K562 (cell line): ENCODE measurements at regions not wholly inside any gene's neighbourhood (a gene's known extent, or its start where the extent isn't known, plus 50 kb on each side); places are given as distances from the start of the nearest gene placed in this dataset.

ENCODE experiments used
- ATAC-seq: fragments of 200-7000 bp; cut with Tn5 transposase; 3 replicates; pipeline ENCODE4 v1.9.1; 2020; ENCODE audit warnings: moderate library complexity
- BruUV-seq: library from RNA; stranded (reverse); fragments of 400-500 nt; replicated peaks from 2 replicates; lab custom pipeline; 2021; lab: Mats Ljungman, UMichigan
- CTCF ChIA-PET: fragments of 300-600 bp; formaldehyde crosslinking; extraction: SDS; loops from one replicate; lab custom pipeline; 2021; ENCODE audit warnings: low intra/inter-chr PET ratio; lab: Yijun Ruan, JAX
- POLR2A ChIA-PET: fragments of 300-600, 350-650 bp; sonication (Branson Sonifier 250); formaldehyde crosslinking; extraction: SDS; loops from one replicate; lab custom pipeline; 2021; ENCODE audit warnings: antibody characterized with exemption, inconsistent platforms; lab: Yijun Ruan, JAX
- DNase-seq, 4 experiments: peaks; one replicate each; pipeline versions ENCODE4 v3.0.0 to v3.0.0-alpha.2; 2011 to 2018; ENCODE audit warnings: low spot score in 3 of 4, mixed read lengths in 3 of 4; ENCODE audit errors: extremely low read depth in 1 of 4
- FAIRE-seq: peaks from 2 replicates; lab custom pipeline; 2011; peaks lifted over from hg19 to GRCh38; lab: Jason Lieb, UNC
- H2AFZ ChIP-seq: 2 replicates; pipeline ENCODE4 v1.6.0; 2011; ENCODE audit warnings: low read depth, low read length, control low read depth, inconsistent platforms
- H3K27ac ChIP-seq: fragments of 200-600 bp; 3 replicates; pipeline ENCODE4 v1.8.0; 2011; ENCODE audit warnings: low read depth, mild to moderate bottlenecking, control low read depth, inconsistent platforms, low read length, moderate library complexity, mixed read lengths; ENCODE audit errors: extremely low read depth
- H3K27me3 ChIP-seq, 2 experiments: fragments of 300-600 bp in 1 of 2; 2 replicates in 1 of 2; 3 replicates in 1 of 2; pipeline versions ENCODE4 v1.6.0 to v1.8.0; 2011; ENCODE audit warnings: inconsistent platforms in 2 of 2, low read length in 2 of 2, mild to moderate bottlenecking in 1 of 2, mixed read lengths in 1 of 2, moderate library complexity in 1 of 2; ENCODE audit not compliant: control insufficient read depth in 2 of 2, insufficient read depth in 2 of 2
- H3K36me3 ChIP-seq: fragments of 300-600 bp; 3 replicates; pipeline ENCODE4 v1.8.0; 2011; ENCODE audit warnings: mild to moderate bottlenecking, low read length, inconsistent platforms; ENCODE audit not compliant: control insufficient read depth, insufficient read depth
- H3K4me1 ChIP-seq, 2 experiments: fragments of 200-600 bp in 1 of 2; replicated peaks in 1 of 2; 2 replicates in 1 of 2; 3 replicates in 1 of 2; pipeline versions ENCODE4 v1.5.1 to v1.8.0; 2011; ENCODE audit warnings: inconsistent platforms in 2 of 2, low read length in 2 of 2, mild to moderate bottlenecking in 1 of 2, mixed read lengths in 1 of 2, moderate library complexity in 1 of 2; ENCODE audit not compliant: control insufficient read depth in 2 of 2, insufficient read depth in 2 of 2
- H3K4me2 ChIP-seq: 2 replicates; pipeline ENCODE4 v1.6.1; 2011; ENCODE audit warnings: low read length, control low read depth, inconsistent platforms, mixed read lengths; ENCODE audit not compliant: insufficient read depth
- H3K4me3 ChIP-seq: fragments of 200-600 bp; sonication (generic), shearing (Covaris generic); 2 replicates; pipeline ENCODE4 v1.5.1; 2016; ENCODE audit warnings: control low read depth, inconsistent platforms
- H3K79me2 ChIP-seq: fragments of 200-600 bp; 3 replicates; pipeline ENCODE4 v1.8.0; 2011; ENCODE audit warnings: low read length, inconsistent platforms; ENCODE audit not compliant: control insufficient read depth, insufficient read depth
- H3K9ac ChIP-seq, 2 experiments: 2 replicates each; pipeline versions ENCODE4 v1.6.0 to v1.6.1; 2011; ENCODE audit warnings: low read depth in 2 of 2, low read length in 2 of 2, control low read depth in 1 of 2, inconsistent platforms in 1 of 2, mild to moderate bottlenecking in 1 of 2, mixed read lengths in 1 of 2; ENCODE audit not compliant: insufficient read depth in 1 of 2
- H3K9me1 ChIP-seq: one replicate; pipeline ENCODE4 v1.6.0; 2011; ENCODE audit warnings: inconsistent platforms, mild to moderate bottlenecking, low read length, moderate library complexity; ENCODE audit not compliant: control insufficient read depth, insufficient read depth
- H3K9me3 ChIP-seq: replicated peaks from 2 replicates; pipeline ENCODE4 v1.5.1; 2011; ENCODE audit warnings: low read depth, low read length, inconsistent platforms; ENCODE audit not compliant: control insufficient read depth, insufficient read depth
- H4K20me1 ChIP-seq: replicated peaks from 2 replicates; pipeline ENCODE4 v1.6.1; 2011; ENCODE audit warnings: low read length, inconsistent platforms, mixed read lengths; ENCODE audit not compliant: control insufficient read depth, insufficient read depth
- ARID1B ChIP-seq: fragments of 450-650 bp; IDR thresholded peaks from 2 replicates; pipeline ENCODE4 v1.6.1; 2016; ENCODE audit warnings: antibody characterized with exemption, mild to moderate bottlenecking, inconsistent platforms
- CREM ChIP-seq: IDR thresholded peaks from 2 replicates; pipeline ENCODE4 v1.6.1; 2014; ENCODE audit warnings: antibody characterized with exemption, low read depth
- EP400 ChIP-seq: fragments of 450-650 bp; IDR thresholded peaks from 2 replicates; pipeline ENCODE4 v1.6.1; 2017; ENCODE audit warnings: antibody characterized with exemption, mild to moderate bottlenecking, moderate library complexity
- GABPA ChIP-seq: fragments of 200-800 bp; sonication (Bioruptor generic); conservative IDR thresholded peaks from 2 replicates; pipeline ENCODE4 v1.6.1; 2016; ENCODE audit warnings: low read depth, missing genetic modification characterization, missing compliant biosample characterization
- KAT8 ChIP-seq: fragments of 450-650 bp; IDR thresholded peaks from 2 replicates; pipeline ENCODE4 v1.6.1; 2016; ENCODE audit warnings: low read depth, mild to moderate bottlenecking
- MAFG ChIP-seq: fragments of 450-650 bp; conservative IDR thresholded peaks from 2 replicates; pipeline ENCODE4 v1.6.1; 2016; ENCODE audit warnings: missing genetic modification characterization, missing compliant biosample characterization
- MCM7 ChIP-seq, 2 experiments: fragments of 450-650 bp; IDR thresholded peaks; 2 replicates each; pipeline ENCODE4 v1.6.1; 2016 to 2018
- MYBL2 ChIP-seq, 2 experiments: fragments of 450-650 bp in 1 of 2; sonication (generic) in 1 of 2; formaldehyde crosslinking in 1 of 2; IDR thresholded peaks; 2 replicates each; pipeline versions ENCODE4 v1.6.1 to v1.8.1; 2017 to 2022; ENCODE audit warnings: borderline replicate concordance in 1 of 2, inconsistent platforms in 1 of 2, low read depth in 1 of 2, mild to moderate bottlenecking in 1 of 2, missing genetic modification reagents in 1 of 2, moderate library complexity in 1 of 2
- PTTG1 ChIP-seq: fragments of 450-650 bp; IDR thresholded peaks from 2 replicates; pipeline ENCODE4 v1.6.1; 2016; ENCODE audit warnings: low read depth, mild to moderate bottlenecking, missing genetic modification characterization, missing compliant biosample characterization
- RBM14 ChIP-seq: fragments of 200-400 bp; formaldehyde crosslinking; IDR thresholded peaks from 2 replicates; pipeline ENCODE4 v1.6.1; 2018; ENCODE audit warnings: low read depth, mild to moderate bottlenecking, low read length, moderate library complexity, borderline replicate concordance; ENCODE audit not compliant: insufficient read depth
- SIRT6 ChIP-seq: IDR thresholded peaks from one replicate; pipeline ENCODE4 v1.6.1; 2012; ENCODE audit warnings: low read depth, mild to moderate bottlenecking, control low read depth, inconsistent platforms, low read length, moderate library complexity
- ZNF239 ChIP-seq: fragments of 250-450 bp; sonication (Bioruptor Pico); IDR thresholded peaks from 2 replicates; pipeline ENCODE4 v1.4.0; 2020; ENCODE audit warnings: mild to moderate bottlenecking
- ZNF707 ChIP-seq: fragments of 250-450 bp; sonication (Bioruptor Pico); conservative IDR thresholded peaks from 2 replicates; pipeline ENCODE4 v1.8.0; 2022; ENCODE audit warnings: inconsistent platforms, mild to moderate bottlenecking, moderate library complexity
- ZNF75A ChIP-seq: fragments of 450-650 bp; formaldehyde crosslinking; IDR thresholded peaks from 2 replicates; pipeline ENCODE4 v1.4.0; 2020; ENCODE audit warnings: mild to moderate bottlenecking
- WGBS: fragments of 100-300 bp; shearing (Covaris generic); methylation state at CpG from one replicate; pipeline ENCODE4 v1.1.6; 2016; ENCODE audit warnings: low coverage, mixed read lengths; ENCODE audit not compliant: insufficient coverage; ENCODE audit errors: missing lambda C conversion rate; 5-methylcytosine and 5-hydroxymethylcytosine counted together
- in situ Hi-C: fragments of 300-500 bp; cut with MboI; formaldehyde crosslinking; loops from 4 replicates; pipeline ENCODE4 v1.15.0; 2018; ENCODE audit warnings: inconsistent platforms, mixed read lengths
- intact Hi-C: fragments of 100-400 bp; cut with micrococcal nuclease; formaldehyde crosslinking; loops from 2 replicates; pipeline ENCODE4 v1.14.2; 2022
- TF ChIP-seq, protein P1 (sequence below), 2 experiments: IDR thresholded peaks; 2 replicates each; pipeline ENCODE4 v1.6.1; 2011; ENCODE audit warnings: borderline replicate concordance in 1 of 2, control low read depth in 1 of 2, low read depth in 1 of 2, low read length in 1 of 2, mild to moderate bottlenecking in 1 of 2, mixed read lengths in 1 of 2, moderate library complexity in 1 of 2; ENCODE audit not compliant: insufficient read depth in 1 of 2, insufficient read length in 1 of 2, poor library complexity in 1 of 2, severe bottlenecking in 1 of 2; ENCODE audit errors: extremely low read depth in 1 of 2
- TF ChIP-seq, protein P2 (sequence below): sonication (generic); formaldehyde crosslinking; IDR thresholded peaks from 2 replicates; pipeline ENCODE4 v1.8.1; 2023; ENCODE audit warnings: mild to moderate bottlenecking, missing genetic modification reagents, moderate library complexity
- TF ChIP-seq, protein P3 (sequence below): sonication (generic); formaldehyde crosslinking; IDR thresholded peaks from 2 replicates; pipeline ENCODE4 v1.8.1; 2023; ENCODE audit warnings: mild to moderate bottlenecking, missing genetic modification reagents

DNA sequence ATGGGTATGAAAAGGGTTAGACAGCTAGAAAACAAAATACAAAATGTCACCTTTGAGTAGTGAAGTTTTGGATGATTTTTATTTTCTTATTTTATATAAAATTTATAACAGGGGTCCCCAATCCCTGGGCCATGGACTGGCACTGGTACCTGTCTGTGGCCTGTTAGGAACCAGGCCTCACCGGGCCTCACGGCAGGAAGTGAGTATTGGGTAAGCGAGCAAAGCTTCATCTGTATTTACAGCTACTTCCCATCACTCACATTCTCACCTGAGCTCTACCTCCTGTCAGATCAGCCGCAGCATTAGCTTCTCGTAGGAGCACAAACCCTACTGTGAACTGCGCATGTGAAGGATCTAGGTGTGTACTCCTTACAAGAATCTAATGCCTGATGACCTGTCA lies 202.8 kb upstream of the TWIST2 start:
- WGBS: 2% methylated on average over 6 of the region's 6 CpGs
- intact Hi-C loops (no loop called here), in situ Hi-C loops (no loop called here)
- no peaks in the 10 kb centered on the region for H3K9me3 ChIP-seq
- H3K9me1 ChIP-seq: no peaks in the 10 kb centered on the region
- H2AFZ ChIP-seq: no peak overlapping the region
- DNase-seq (no peak), FAIRE-seq (no peak)
- H3K4me3 ChIP-seq: no peak overlapping the region
- peaks cover 0 to 17% of the 10 kb centered on the region in 2 experiments; a peak in 2 of 5 replicates for H3K27me3 ChIP-seq
- no peaks in the 10 kb centered on the region for H3K36me3 ChIP-seq
- H3K9ac ChIP-seq: no peak overlapping the region
- no peaks in the 10 kb centered on the region for H4K20me1 ChIP-seq
- no peaks in the 10 kb centered on the region for H3K4me1 ChIP-seq
- CTCF ChIA-PET: no interaction called here
- no peak overlapping the region for H3K27ac ChIP-seq
- TF ChIP-seq EP400 (no peak), KAT8 (no peak), PTTG1 (tag) (no peak), MCM7 (IDR thresholded peaks at IDR 0.05) (no peak), RBM14 (no peak), MAFG (tag) (no peak), ARID1B (no peak), SIRT6 (no peak), ZNF239 (no peak), GABPA (tag) (no peak), ZNF75A (CRISPR knock-in tag) (no peak), CREM (no peak), MYBL2 (IDR thresholded peaks at IDR 0.05; ENCODE audit: low read depth) (no peak), MYBL2 (CRISPR knock-in tag; IDR thresholded peaks at IDR 0.05; ENCODE audit: borderline replicate concordance) (no peak), ZNF707 (no peak)
- TF ChIP-seq, protein P1, sequence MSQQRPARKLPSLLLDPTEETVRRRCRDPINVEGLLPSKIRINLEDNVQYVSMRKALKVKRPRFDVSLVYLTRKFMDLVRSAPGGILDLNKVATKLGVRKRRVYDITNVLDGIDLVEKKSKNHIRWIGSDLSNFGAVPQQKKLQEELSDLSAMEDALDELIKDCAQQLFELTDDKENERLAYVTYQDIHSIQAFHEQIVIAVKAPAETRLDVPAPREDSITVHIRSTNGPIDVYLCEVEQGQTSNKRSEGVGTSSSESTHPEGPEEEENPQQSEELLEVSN (IDR thresholded peaks at IDR 0.05; ENCODE audit: borderline replicate concordance in 1 of 2, extremely low read depth in 1 of 2, insufficient read depth in 1 of 2, insufficient read length in 1 of 2, low read depth in 1 of 2, low read length in 1 of 2, poor library complexity in 1 of 2, severe bottlenecking in 1 of 2): no peak
- TF ChIP-seq, protein P2, sequence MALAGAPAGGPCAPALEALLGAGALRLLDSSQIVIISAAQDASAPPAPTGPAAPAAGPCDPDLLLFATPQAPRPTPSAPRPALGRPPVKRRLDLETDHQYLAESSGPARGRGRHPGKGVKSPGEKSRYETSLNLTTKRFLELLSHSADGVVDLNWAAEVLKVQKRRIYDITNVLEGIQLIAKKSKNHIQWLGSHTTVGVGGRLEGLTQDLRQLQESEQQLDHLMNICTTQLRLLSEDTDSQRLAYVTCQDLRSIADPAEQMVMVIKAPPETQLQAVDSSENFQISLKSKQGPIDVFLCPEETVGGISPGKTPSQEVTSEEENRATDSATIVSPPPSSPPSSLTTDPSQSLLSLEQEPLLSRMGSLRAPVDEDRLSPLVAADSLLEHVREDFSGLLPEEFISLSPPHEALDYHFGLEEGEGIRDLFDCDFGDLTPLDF (CRISPR knock-in tag): no peak
- TF ChIP-seq, protein P3, sequence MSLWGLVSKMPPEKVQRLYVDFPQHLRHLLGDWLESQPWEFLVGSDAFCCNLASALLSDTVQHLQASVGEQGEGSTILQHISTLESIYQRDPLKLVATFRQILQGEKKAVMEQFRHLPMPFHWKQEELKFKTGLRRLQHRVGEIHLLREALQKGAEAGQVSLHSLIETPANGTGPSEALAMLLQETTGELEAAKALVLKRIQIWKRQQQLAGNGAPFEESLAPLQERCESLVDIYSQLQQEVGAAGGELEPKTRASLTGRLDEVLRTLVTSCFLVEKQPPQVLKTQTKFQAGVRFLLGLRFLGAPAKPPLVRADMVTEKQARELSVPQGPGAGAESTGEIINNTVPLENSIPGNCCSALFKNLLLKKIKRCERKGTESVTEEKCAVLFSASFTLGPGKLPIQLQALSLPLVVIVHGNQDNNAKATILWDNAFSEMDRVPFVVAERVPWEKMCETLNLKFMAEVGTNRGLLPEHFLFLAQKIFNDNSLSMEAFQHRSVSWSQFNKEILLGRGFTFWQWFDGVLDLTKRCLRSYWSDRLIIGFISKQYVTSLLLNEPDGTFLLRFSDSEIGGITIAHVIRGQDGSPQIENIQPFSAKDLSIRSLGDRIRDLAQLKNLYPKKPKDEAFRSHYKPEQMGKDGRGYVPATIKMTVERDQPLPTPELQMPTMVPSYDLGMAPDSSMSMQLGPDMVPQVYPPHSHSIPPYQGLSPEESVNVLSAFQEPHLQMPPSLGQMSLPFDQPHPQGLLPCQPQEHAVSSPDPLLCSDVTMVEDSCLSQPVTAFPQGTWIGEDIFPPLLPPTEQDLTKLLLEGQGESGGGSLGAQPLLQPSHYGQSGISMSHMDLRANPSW: no peak
- TF ChIP-seq, all 486 proteins: peak for 0
- H3K79me2 ChIP-seq: no peaks in the 10 kb centered on the region
- BruUV-seq: no TSS peak
- no peak for ATAC-seq
- POLR2A ChIA-PET: no interaction called here
- no peak overlapping the region for H3K4me2 ChIP-seq
